WTC11 (cell line): ENCODE measurements at regions not wholly inside any gene's neighbourhood (a gene's known extent, or its start where the extent isn't known, plus 50 kb on each side); places are given as distances from the start of the nearest gene placed in this dataset.

ENCODE experiments used
- ATAC-seq: fragments of 200-7000 bp; cut with Tn5 transposase; 2 replicates; pipeline ENCODE4 v1.10.0; 2021; ENCODE audit warnings: mild to moderate bottlenecking, moderate library complexity
- CTCF ChIA-PET: fragments of 300-600 bp; sonication (Branson Sonifier 250); formaldehyde crosslinking; loops from one replicate; lab custom pipeline; 2021; ENCODE audit warnings: antibody characterized with exemption; lab: Charles Lee
- POLR2A ChIA-PET: fragments of 350-600 bp; sonication (Branson Sonifier 250); formaldehyde crosslinking; loops from one replicate; lab custom pipeline; 2021; ENCODE audit warnings: antibody characterized with exemption; lab: Charles Lee
- DNase-seq: peaks from one replicate; pipeline ENCODE4 v3.0.0; 2021; ENCODE audit warnings: low spot score
- H3K27ac Mint-ChIP-seq: 2 replicates; pipeline ENCODE4 v1.8.0; 2021; ENCODE audit warnings: mixed read lengths
- H3K27me3 Mint-ChIP-seq: 2 replicates; pipeline ENCODE4 v1.8.0; 2021; ENCODE audit warnings: low read depth, mild to moderate bottlenecking, moderate library complexity, mixed read lengths
- H3K36me3 Mint-ChIP-seq: 2 replicates; pipeline ENCODE4 v1.8.0; 2021; ENCODE audit warnings: mixed read lengths
- H3K4me1 Mint-ChIP-seq: 2 replicates; pipeline ENCODE4 v1.8.0; 2022; ENCODE audit warnings: mixed read lengths
- H3K4me3 Mint-ChIP-seq: 2 replicates; pipeline ENCODE4 v1.8.0; 2021; ENCODE audit warnings: mild to moderate bottlenecking, moderate library complexity, mixed read lengths
- H3K9me3 Mint-ChIP-seq: 2 replicates; pipeline ENCODE4 v1.8.0; 2021; ENCODE audit warnings: mixed read lengths
- HMGA2 ChIP-seq: fragments of 250-450 bp; sonication (Bioruptor Pico); IDR thresholded peaks from 2 replicates; pipeline ENCODE4 v1.4.0; 2021; ENCODE audit warnings: mild to moderate bottlenecking, moderate library complexity
- KAT7 ChIP-seq: sonication (generic); formaldehyde crosslinking; IDR thresholded peaks from 2 replicates; pipeline ENCODE4 v1.8.1; 2023; ENCODE audit warnings: missing genetic modification reagents, mild to moderate bottlenecking, borderline replicate concordance
- NR3C1 ChIP-seq: sonication (generic); formaldehyde crosslinking; conservative IDR thresholded peaks from 2 replicates; pipeline ENCODE4 v1.8.1; 2023; ENCODE audit warnings: low read depth, mild to moderate bottlenecking, missing genetic modification reagents
- PRRX2 ChIP-seq: fragments of 250-450 bp; sonication (Bioruptor Pico); IDR thresholded peaks from 2 replicates; pipeline ENCODE4 v1.8.0; 2021; ENCODE audit warnings: mild to moderate bottlenecking
- RELA ChIP-seq: sonication (generic); formaldehyde crosslinking; IDR thresholded peaks from 2 replicates; pipeline ENCODE4 v1.8.1; 2022; ENCODE audit warnings: missing genetic modification reagents, mild to moderate bottlenecking, borderline replicate concordance
- SOX15 ChIP-seq: fragments of 250-450 bp; sonication (Bioruptor Pico); IDR thresholded peaks from 2 replicates; pipeline ENCODE4 v1.9.0; 2021; ENCODE audit warnings: mild to moderate bottlenecking
- TCF7 ChIP-seq: sonication (generic); formaldehyde crosslinking; IDR thresholded peaks from 2 replicates; pipeline ENCODE4 v1.8.0; 2022; ENCODE audit warnings: mild to moderate bottlenecking, low read depth, missing genetic modification reagents, moderate library complexity
- TEAD1 ChIP-seq: sonication (generic); formaldehyde crosslinking; IDR thresholded peaks from 2 replicates; pipeline ENCODE4 v1.8.0; 2022; ENCODE audit warnings: mild to moderate bottlenecking, missing genetic modification reagents
- TP53 ChIP-seq: sonication (generic); formaldehyde crosslinking; IDR thresholded peaks from 2 replicates; pipeline ENCODE4 v1.8.1; 2023; ENCODE audit warnings: mild to moderate bottlenecking, missing genetic modification reagents
- ZNF138 ChIP-seq: sonication (generic); formaldehyde crosslinking; conservative IDR thresholded peaks from 2 replicates; pipeline ENCODE4 v1.8.1; 2022; ENCODE audit warnings: mild to moderate bottlenecking, moderate library complexity, missing genetic modification reagents
- ZNF219 ChIP-seq: sonication (generic); formaldehyde crosslinking; IDR thresholded peaks from 2 replicates; pipeline ENCODE4 v1.8.0; 2023; ENCODE audit warnings: missing genetic modification reagents, mild to moderate bottlenecking, borderline replicate concordance
- ZNF232 ChIP-seq: sonication (generic); formaldehyde crosslinking; IDR thresholded peaks from 2 replicates; pipeline ENCODE4 v1.8.0; 2022; ENCODE audit warnings: mild to moderate bottlenecking, missing genetic modification reagents
- ZNF671 ChIP-seq: fragments of 250-450 bp; sonication (Bioruptor Pico); IDR thresholded peaks from 2 replicates; pipeline ENCODE4 v1.8.0; 2021; ENCODE audit warnings: mild to moderate bottlenecking
- TF ChIP-seq, protein P1 (sequence below): sonication (generic); formaldehyde crosslinking; IDR thresholded peaks from 2 replicates; pipeline ENCODE4 v1.8.1; 2023; ENCODE audit warnings: mild to moderate bottlenecking, missing genetic modification reagents, moderate library complexity
- TF ChIP-seq, protein P2 (sequence below): sonication (generic); formaldehyde crosslinking; IDR thresholded peaks from 2 replicates; pipeline ENCODE4 v1.8.1; 2023; ENCODE audit warnings: mild to moderate bottlenecking, moderate library complexity, missing genetic modification reagents
- TF ChIP-seq, protein P3 (sequence below): fragments of 250-450 bp; sonication (Bioruptor Pico); IDR thresholded peaks from 2 replicates; pipeline ENCODE4 v1.9.0; 2021; ENCODE audit warnings: mild to moderate bottlenecking, borderline replicate concordance
- TF ChIP-seq, protein P4 (sequence below): sonication (generic); formaldehyde crosslinking; IDR thresholded peaks from 2 replicates; pipeline ENCODE4 v1.8.0; 2022; ENCODE audit warnings: mild to moderate bottlenecking, missing genetic modification reagents
- TF ChIP-seq, protein P5 (sequence below): fragments of 250-450 bp; sonication (Bioruptor Pico); IDR thresholded peaks from 2 replicates; pipeline ENCODE4 v1.9.0; 2021; ENCODE audit warnings: mild to moderate bottlenecking

DNA sequence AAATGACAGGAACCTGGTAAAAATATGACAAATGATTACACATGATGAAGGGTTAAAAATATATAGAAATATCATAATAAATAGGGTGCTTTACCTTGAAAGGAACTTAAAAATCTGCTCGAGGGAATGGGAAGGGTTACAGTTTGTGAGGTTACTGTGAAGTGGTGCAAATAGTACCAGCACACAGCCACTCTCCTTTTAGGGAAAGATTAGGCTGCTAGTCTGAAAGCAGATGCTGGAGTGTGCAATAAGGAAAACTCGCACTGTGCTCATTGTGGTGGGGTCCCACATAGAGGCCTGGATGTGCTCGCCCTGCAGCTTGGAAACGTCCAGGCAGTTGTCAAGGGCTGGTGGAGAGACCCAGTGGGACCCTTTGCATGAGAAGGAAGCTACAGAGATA, 145.9 kb upstream of the TBX20 start:
- Mint-ChIP-seq H3K27ac (no peak overlapping the region), H3K9me3 (no peaks in the 10 kb centered on the region), H3K27me3 (peaks cover 6% of the 10 kb centered on the region), H3K4me3 (no peak overlapping the region), H3K4me1 (0 out of 2 replicates have a peak, but pooled peaks cover 3% of the 10 kb centered on the region), H3K36me3 (no peaks in the 10 kb centered on the region)
- DNase-seq (no peak), ATAC-seq (no peak)
- ChIA-PET POLR2A (no interaction called here), CTCF (no interaction called here)
- no peak for TF ChIP-seq TP53 (CRISPR knock-in tag)
- no peak for TF ChIP-seq TCF7 (CRISPR knock-in tag)
- no peak for TF ChIP-seq ZNF219 (CRISPR knock-in tag)
- no peak for TF ChIP-seq KAT7 (CRISPR knock-in tag)
- no peak for TF ChIP-seq ZNF671 (CRISPR knock-in tag)
- no peak for TF ChIP-seq ZNF232 (CRISPR knock-in tag)
- TF ChIP-seq HMGA2, result no peak
- no peak for TF ChIP-seq NR3C1
- no peak for TF ChIP-seq RELA (CRISPR knock-in tag)
- TF ChIP-seq, protein P1, sequence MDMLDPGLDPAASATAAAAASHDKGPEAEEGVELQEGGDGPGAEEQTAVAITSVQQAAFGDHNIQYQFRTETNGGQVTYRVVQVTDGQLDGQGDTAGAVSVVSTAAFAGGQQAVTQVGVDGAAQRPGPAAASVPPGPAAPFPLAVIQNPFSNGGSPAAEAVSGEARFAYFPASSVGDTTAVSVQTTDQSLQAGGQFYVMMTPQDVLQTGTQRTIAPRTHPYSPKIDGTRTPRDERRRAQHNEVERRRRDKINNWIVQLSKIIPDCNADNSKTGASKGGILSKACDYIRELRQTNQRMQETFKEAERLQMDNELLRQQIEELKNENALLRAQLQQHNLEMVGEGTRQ, result no peak
- TF ChIP-seq, protein P2, sequence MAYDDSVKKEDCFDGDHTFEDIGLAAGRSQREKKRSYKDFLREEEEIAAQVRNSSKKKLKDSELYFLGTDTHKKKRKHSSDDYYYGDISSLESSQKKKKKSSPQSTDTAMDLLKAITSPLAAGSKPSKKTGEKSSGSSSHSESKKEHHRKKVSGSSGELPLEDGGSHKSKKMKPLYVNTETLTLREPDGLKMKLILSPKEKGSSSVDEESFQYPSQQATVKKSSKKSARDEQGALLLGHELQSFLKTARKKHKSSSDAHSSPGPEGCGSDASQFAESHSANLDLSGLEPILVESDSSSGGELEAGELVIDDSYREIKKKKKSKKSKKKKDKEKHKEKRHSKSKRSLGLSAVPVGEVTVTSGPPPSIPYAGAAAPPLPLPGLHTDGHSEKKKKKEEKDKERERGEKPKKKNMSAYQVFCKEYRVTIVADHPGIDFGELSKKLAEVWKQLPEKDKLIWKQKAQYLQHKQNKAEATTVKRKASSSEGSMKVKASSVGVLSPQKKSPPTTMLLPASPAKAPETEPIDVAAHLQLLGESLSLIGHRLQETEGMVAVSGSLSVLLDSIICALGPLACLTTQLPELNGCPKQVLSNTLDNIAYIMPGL (CRISPR knock-in tag), result no peak
- no peak for TF ChIP-seq TEAD1 (CRISPR knock-in tag)
- TF ChIP-seq, protein P3, sequence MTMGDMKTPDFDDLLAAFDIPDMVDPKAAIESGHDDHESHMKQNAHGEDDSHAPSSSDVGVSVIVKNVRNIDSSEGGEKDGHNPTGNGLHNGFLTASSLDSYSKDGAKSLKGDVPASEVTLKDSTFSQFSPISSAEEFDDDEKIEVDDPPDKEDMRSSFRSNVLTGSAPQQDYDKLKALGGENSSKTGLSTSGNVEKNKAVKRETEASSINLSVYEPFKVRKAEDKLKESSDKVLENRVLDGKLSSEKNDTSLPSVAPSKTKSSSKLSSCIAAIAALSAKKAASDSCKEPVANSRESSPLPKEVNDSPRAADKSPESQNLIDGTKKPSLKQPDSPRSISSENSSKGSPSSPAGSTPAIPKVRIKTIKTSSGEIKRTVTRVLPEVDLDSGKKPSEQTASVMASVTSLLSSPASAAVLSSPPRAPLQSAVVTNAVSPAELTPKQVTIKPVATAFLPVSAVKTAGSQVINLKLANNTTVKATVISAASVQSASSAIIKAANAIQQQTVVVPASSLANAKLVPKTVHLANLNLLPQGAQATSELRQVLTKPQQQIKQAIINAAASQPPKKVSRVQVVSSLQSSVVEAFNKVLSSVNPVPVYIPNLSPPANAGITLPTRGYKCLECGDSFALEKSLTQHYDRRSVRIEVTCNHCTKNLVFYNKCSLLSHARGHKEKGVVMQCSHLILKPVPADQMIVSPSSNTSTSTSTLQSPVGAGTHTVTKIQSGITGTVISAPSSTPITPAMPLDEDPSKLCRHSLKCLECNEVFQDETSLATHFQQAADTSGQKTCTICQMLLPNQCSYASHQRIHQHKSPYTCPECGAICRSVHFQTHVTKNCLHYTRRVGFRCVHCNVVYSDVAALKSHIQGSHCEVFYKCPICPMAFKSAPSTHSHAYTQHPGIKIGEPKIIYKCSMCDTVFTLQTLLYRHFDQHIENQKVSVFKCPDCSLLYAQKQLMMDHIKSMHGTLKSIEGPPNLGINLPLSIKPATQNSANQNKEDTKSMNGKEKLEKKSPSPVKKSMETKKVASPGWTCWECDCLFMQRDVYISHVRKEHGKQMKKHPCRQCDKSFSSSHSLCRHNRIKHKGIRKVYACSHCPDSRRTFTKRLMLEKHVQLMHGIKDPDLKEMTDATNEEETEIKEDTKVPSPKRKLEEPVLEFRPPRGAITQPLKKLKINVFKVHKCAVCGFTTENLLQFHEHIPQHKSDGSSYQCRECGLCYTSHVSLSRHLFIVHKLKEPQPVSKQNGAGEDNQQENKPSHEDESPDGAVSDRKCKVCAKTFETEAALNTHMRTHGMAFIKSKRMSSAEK (CRISPR knock-in tag), result no peak
- TF ChIP-seq PRRX2 (CRISPR knock-in tag), result no peak
- TF ChIP-seq, protein P4, sequence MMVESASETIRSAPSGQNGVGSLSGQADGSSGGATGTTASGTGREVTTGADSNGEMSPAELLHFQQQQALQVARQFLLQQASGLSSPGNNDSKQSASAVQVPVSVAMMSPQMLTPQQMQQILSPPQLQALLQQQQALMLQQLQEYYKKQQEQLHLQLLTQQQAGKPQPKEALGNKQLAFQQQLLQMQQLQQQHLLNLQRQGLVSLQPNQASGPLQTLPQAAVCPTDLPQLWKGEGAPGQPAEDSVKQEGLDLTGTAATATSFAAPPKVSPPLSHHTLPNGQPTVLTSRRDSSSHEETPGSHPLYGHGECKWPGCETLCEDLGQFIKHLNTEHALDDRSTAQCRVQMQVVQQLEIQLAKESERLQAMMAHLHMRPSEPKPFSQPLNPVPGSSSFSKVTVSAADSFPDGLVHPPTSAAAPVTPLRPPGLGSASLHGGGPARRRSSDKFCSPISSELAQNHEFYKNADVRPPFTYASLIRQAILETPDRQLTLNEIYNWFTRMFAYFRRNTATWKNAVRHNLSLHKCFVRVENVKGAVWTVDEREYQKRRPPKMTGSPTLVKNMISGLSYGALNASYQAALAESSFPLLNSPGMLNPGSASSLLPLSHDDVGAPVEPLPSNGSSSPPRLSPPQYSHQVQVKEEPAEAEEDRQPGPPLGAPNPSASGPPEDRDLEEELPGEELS (CRISPR knock-in tag), result no peak
- TF ChIP-seq, protein P5, sequence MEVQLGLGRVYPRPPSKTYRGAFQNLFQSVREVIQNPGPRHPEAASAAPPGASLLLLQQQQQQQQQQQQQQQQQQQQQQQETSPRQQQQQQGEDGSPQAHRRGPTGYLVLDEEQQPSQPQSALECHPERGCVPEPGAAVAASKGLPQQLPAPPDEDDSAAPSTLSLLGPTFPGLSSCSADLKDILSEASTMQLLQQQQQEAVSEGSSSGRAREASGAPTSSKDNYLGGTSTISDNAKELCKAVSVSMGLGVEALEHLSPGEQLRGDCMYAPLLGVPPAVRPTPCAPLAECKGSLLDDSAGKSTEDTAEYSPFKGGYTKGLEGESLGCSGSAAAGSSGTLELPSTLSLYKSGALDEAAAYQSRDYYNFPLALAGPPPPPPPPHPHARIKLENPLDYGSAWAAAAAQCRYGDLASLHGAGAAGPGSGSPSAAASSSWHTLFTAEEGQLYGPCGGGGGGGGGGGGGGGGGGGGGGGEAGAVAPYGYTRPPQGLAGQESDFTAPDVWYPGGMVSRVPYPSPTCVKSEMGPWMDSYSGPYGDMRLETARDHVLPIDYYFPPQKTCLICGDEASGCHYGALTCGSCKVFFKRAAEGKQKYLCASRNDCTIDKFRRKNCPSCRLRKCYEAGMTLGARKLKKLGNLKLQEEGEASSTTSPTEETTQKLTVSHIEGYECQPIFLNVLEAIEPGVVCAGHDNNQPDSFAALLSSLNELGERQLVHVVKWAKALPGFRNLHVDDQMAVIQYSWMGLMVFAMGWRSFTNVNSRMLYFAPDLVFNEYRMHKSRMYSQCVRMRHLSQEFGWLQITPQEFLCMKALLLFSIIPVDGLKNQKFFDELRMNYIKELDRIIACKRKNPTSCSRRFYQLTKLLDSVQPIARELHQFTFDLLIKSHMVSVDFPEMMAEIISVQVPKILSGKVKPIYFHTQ (CRISPR knock-in tag), result no peak
- no peak for TF ChIP-seq SOX15 (CRISPR knock-in tag)
- TF ChIP-seq ZNF138 (CRISPR knock-in tag), result no peak
